GM19328 (cell line): ENCODE measurements at regions not wholly inside any gene's neighbourhood (a gene's known extent, or its start where the extent isn't known, plus 50 kb on each side); places are given as distances from the start of the nearest gene placed in this dataset.

Experiments used
- ATAC-seq: cut with Tn5 transposase; IDR thresholded peaks from one replicate; pipeline ENCODE4 v1.9.1; 2021; ENCODE audit warnings: mild to moderate bottlenecking, moderate library complexity; ENCODE audit not compliant: unreplicated experiment

GRCh38 chr10:76666891-76667290 lies 970.7 kb downstream of the KCNMA1 start:
- no peak for ATAC-seq

- no peak for ATAC-seq
Observed at GRCh38 chr10:76665029-76665428, 972.6 kb downstream of the KCNMA1 start.

- no peak for ATAC-seq
Observed at GRCh38 chr10:76657337-76658012, 980.1 kb downstream of the KCNMA1 start.

GRCh38 chr10:76651154-76651553 lies 986.5 kb downstream of the KCNMA1 start:
- no peak for ATAC-seq

- ATAC-seq, result no peak
Observed at GRCh38 chr10:76649723-76650127, 987.9 kb downstream of the KCNMA1 start.

- no peak for ATAC-seq
Observed at GRCh38 chr10:76649254-76649653, 988.4 kb downstream of the KCNMA1 start.

GRCh38 chr10:76647301-76647700 lies 990.3 kb downstream of the KCNMA1 start:
- no peak for ATAC-seq

GRCh38 chr10:76645341-76645740 lies 992.3 kb downstream of the KCNMA1 start:
- ATAC-seq, result no peak

GRCh38 chr10:76644476-76644875 lies 993.1 kb downstream of the KCNMA1 start:
- ATAC-seq, result no peak

- ATAC-seq, result no peak
Observed at GRCh38 chr10:76643511-76643911, 994.1 kb downstream of the KCNMA1 start.

GRCh38 chr10:76642358-76642757 lies 995.2 kb downstream of the KCNMA1 start:
- no peak for ATAC-seq

- no peak for ATAC-seq
Observed at GRCh38 chr10:76641215-76641614, 996.4 kb downstream of the KCNMA1 start.

GRCh38 chr10:76640806-76641205 lies 996.8 kb downstream of the KCNMA1 start:
- no peak for ATAC-seq

GRCh38 chr10:76632767-76633051 lies 1004.9 kb downstream of the KCNMA1 start:
- no peak for ATAC-seq

- ATAC-seq, result no peak
Observed at GRCh38 chr10:76631884-76632766, 1005.5 kb downstream of the KCNMA1 start.

- ATAC-seq, result no peak
Observed at GRCh38 chr10:76631036-76631670, 1006.5 kb downstream of the KCNMA1 start.

GRCh38 chr10:76628801-76629200 lies 1008.8 kb downstream of the KCNMA1 start:
- ATAC-seq, result no peak

- no peak for ATAC-seq
Observed at GRCh38 chr10:76626386-76626785, 1011.2 kb downstream of the KCNMA1 start.

- ATAC-seq, result peak; percentile 88
Observed at GRCh38 chr10:76624470-76624869, 1013.1 kb downstream of the KCNMA1 start.

GRCh38 chr10:76621886-76622620 lies 1015.6 kb downstream of the KCNMA1 start:
- ATAC-seq, result no peak

- no peak for ATAC-seq
Observed at GRCh38 chr10:76618641-76619040, 1019.0 kb downstream of the KCNMA1 start.
